DOHH2 (cell line): ENCODE measurements at regions not wholly inside any gene's neighbourhood (a gene's known extent, or its start where the extent isn't known, plus 50 kb on each side); places are given as distances from the start of the nearest gene placed in this dataset.

Experiments
- H3F3A ChIP-seq: fragments of 200-600 bp; sonication (generic), shearing (Covaris generic); 2 replicates; pipeline ENCODE4 v1.6.0; 2016; ENCODE audit warnings: antibody characterized with exemption, mild to moderate bottlenecking; ENCODE audit not compliant: control insufficient read depth, insufficient read depth
- H3K27ac ChIP-seq: fragments of 200-600 bp; sonication (generic); 2 replicates; pipeline ENCODE4 v1.5.1; 2014; ENCODE audit warnings: low read depth, mild to moderate bottlenecking, low read length, moderate library complexity
- H3K27me3 ChIP-seq: fragments of 200-600 bp; sonication (generic); 2 replicates; pipeline ENCODE4 v1.6.1; 2014; ENCODE audit warnings: mild to moderate bottlenecking, low read length, mixed read lengths; ENCODE audit not compliant: control insufficient read depth
- H3K36me3 ChIP-seq: fragments of 200-600 bp; sonication (generic); 2 replicates; pipeline ENCODE4 v1.6.1; 2014; ENCODE audit warnings: mild to moderate bottlenecking, low read length, moderate library complexity, mixed read lengths; ENCODE audit not compliant: control insufficient read depth
- H3K4me1 ChIP-seq: fragments of 200-600 bp; sonication (generic); 2 replicates; pipeline ENCODE4 v1.6.1; 2014; ENCODE audit warnings: mild to moderate bottlenecking, low read length, mixed read lengths; ENCODE audit not compliant: control insufficient read depth
- H3K4me2 ChIP-seq: fragments of 200-600 bp; sonication (generic); 2 replicates; pipeline ENCODE4 v1.6.0; 2014; ENCODE audit warnings: mild to moderate bottlenecking, low read length, moderate library complexity
- H3K4me3 ChIP-seq: fragments of 200-600 bp; sonication (generic); 2 replicates; pipeline ENCODE4 v1.5.1; 2014; ENCODE audit warnings: mild to moderate bottlenecking, low read length, mixed read lengths
- H3K79me2 ChIP-seq: fragments of 200-600 bp; sonication (generic); 2 replicates; pipeline ENCODE4 v1.6.1; 2014; ENCODE audit warnings: mild to moderate bottlenecking, low read length, mixed read lengths; ENCODE audit not compliant: control insufficient read depth
- H3K9me2 ChIP-seq: fragments of 200-600 bp; sonication (generic); replicated peaks from 2 replicates; pipeline ENCODE4 v1.6.1; 2014; ENCODE audit warnings: mild to moderate bottlenecking, low read length, mixed read lengths; ENCODE audit not compliant: control insufficient read depth
- H3K9me3 ChIP-seq: fragments of 200-600 bp; sonication (generic); 2 replicates; pipeline ENCODE4 v1.6.1; 2014; ENCODE audit warnings: antibody characterized with exemption, low read length, mixed read lengths; ENCODE audit not compliant: control insufficient read depth, insufficient read depth
- H4K20me1 ChIP-seq: fragments of 200-600 bp; sonication (generic); 2 replicates; pipeline ENCODE4 v1.6.0; 2014; ENCODE audit warnings: low read depth, mild to moderate bottlenecking, antibody characterized with exemption, low read length, moderate library complexity; ENCODE audit not compliant: control insufficient read depth, insufficient read depth
- CTCF ChIP-seq: fragments of 200-600 bp; sonication (generic); IDR thresholded peaks from one replicate; pipeline ENCODE4 v1.5.1; 2014; ENCODE audit warnings: antibody characterized with exemption, mild to moderate bottlenecking, low read depth, low read length; ENCODE audit not compliant: poor library complexity, severe bottlenecking
- EZH2phosphoT487 ChIP-seq: fragments of 200-600 bp; sonication (generic); IDR thresholded peaks from 2 replicates; pipeline ENCODE4 v1.6.1; 2017; ENCODE audit warnings: borderline replicate concordance, mild to moderate bottlenecking, antibody characterized with exemption, low read length, moderate library complexity, mixed read lengths

- Histone ChIP-seq H3K27ac (no peak overlapping the region), H3K27me3 (no peaks in the 10 kb centered on the region), H3K4me1 (no peaks in the 10 kb centered on the region), H4K20me1 (no peaks in the 10 kb centered on the region), H3F3A (no peaks in the 10 kb centered on the region), H3K4me2 (no peak overlapping the region), H3K9me3 (no peaks in the 10 kb centered on the region), H3K36me3 (no peaks in the 10 kb centered on the region), H3K79me2 (no peaks in the 10 kb centered on the region), H3K9me2 (no peaks in the 10 kb centered on the region), H3K4me3 (no peak overlapping the region)
- TF ChIP-seq CTCF (no peak), EZH2phosphoT487 (no peak)
Observed at GRCh38 chr3:150079029-150079739, 108.5 kb upstream of the PFN2 start.

- no peaks in the 10 kb centered on the region for H3K4me1 ChIP-seq
- no peak overlapping the region for H3K27ac ChIP-seq
- H3F3A ChIP-seq, result no peaks in the 10 kb centered on the region
Observed at GRCh38 chr3:150077581-150078247, 107.0 kb upstream of the PFN2 start.

DNA sequence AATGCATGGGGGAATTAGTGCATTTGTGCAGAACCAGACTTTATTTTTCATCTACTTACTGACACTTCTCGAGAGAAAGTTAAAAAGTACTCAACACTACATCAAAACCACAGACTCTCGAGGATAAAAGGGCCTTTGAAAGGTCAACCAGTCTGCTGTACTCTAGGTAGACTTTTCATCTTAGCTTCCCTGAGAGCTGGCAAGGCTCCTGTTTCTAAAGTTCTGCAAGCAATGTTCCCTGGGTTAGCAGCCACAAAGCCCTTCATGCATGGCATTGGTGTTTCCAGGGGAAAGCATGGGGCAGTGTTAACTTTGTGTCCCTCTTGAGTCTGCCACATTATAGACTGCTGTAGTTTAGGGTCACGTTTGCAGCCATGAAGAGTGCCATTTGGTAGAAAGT, 106.4 kb upstream of the PFN2 start:
- Histone ChIP-seq H3K36me3 (no peaks in the 10 kb centered on the region), H4K20me1 (no peaks in the 10 kb centered on the region), H3K79me2 (no peaks in the 10 kb centered on the region), H3K4me2 (no peak overlapping the region), H3K9me3 (no peaks in the 10 kb centered on the region), H3K27me3 (no peaks in the 10 kb centered on the region), H3K4me1 (no peaks in the 10 kb centered on the region), H3F3A (no peaks in the 10 kb centered on the region), H3K27ac (no peak overlapping the region), H3K9me2 (no peaks in the 10 kb centered on the region), H3K4me3 (no peak overlapping the region)
- no peak for TF ChIP-seq CTCF
- no peak for TF ChIP-seq EZH2phosphoT487

More at GRCh38 chr3:150077581-150078247, 107.0 kb upstream of the PFN2 start:
- Histone ChIP-seq H3K4me3 (no peak overlapping the region), H3K36me3 (no peaks in the 10 kb centered on the region), H3K9me2 (no peaks in the 10 kb centered on the region), H3K9me3 (no peaks in the 10 kb centered on the region), H3K4me2 (no peak overlapping the region), H3K27me3 (no peaks in the 10 kb centered on the region), H4K20me1 (no peaks in the 10 kb centered on the region), H3K79me2 (no peaks in the 10 kb centered on the region)
- TF ChIP-seq EZH2phosphoT487, result no peak
- no peak for TF ChIP-seq CTCF
